Testis (tissue), 2 donors: ENCODE measurements at regions not wholly inside any gene's neighbourhood (a gene's known extent, or its start where the extent isn't known, plus 50 kb on each side); places are given as distances from the start of the nearest gene placed in this dataset.

Experiments
- DNase-seq: peaks from one replicate; pipeline ENCODE4 v3.0.0-alpha.2; 2019
- H3K27ac ChIP-seq, 2 donors: fragments of 200-600 bp; sonication (generic); one replicate each; pipeline ENCODE4 v1.5.1; 2019
- H3K27me3 ChIP-seq: fragments of 200-600 bp; sonication (generic); one replicate; pipeline ENCODE4 v1.5.1; 2019
- H3K36me3 ChIP-seq: fragments of 200-600 bp; sonication (generic); one replicate; pipeline ENCODE4 v1.5.1; 2017; ENCODE audit warnings: low read depth; ENCODE audit errors: missing control alignments
- H3K4me1 ChIP-seq: fragments of 200-600 bp; sonication (generic); one replicate; pipeline ENCODE4 v1.5.1; 2019
- H3K4me3 ChIP-seq, 2 donors: fragments of 200-600 bp; sonication (generic); one replicate each; pipeline ENCODE4 v1.5.1; 2017 to 2019
- H3K9me3 ChIP-seq: fragments of 200-600 bp; sonication (generic); one replicate; pipeline ENCODE4 v1.5.1; 2017
- CTCF ChIP-seq, 3 experiments: fragments of 450-650 bp in 2 of 3; fragments of 200-600 bp in 1 of 3; sonication (generic) in 1 of 3; IDR thresholded peaks; one replicate each; pipeline ENCODE4 v1.5.1; 2016 to 2019; ENCODE audit warnings: antibody characterized with exemption in 3 of 3, mild to moderate bottlenecking in 2 of 3, moderate library complexity in 1 of 3
- POLR2A ChIP-seq: fragments of 450-650 bp; IDR thresholded peaks from one replicate; pipeline ENCODE4 v1.6.1; 2017; ENCODE audit warnings: antibody characterized with exemption, mild to moderate bottlenecking, moderate library complexity
- WGBS, 2 donors: methylation state at CpG; one replicate each; pipeline ENCODE4 v1.1.5; 2018; 5-methylcytosine and 5-hydroxymethylcytosine counted together
- intact Hi-C: fragments of 100-400 bp; cut with DNase I; formaldehyde crosslinking; loops from one replicate; pipeline ENCODE4 v1.15.1; 2023; ENCODE audit warnings: low total_unique reads

- TF ChIP-seq CTCF (IDR thresholded peaks at IDR 0.05): no peak
- TF ChIP-seq POLR2A: no peak
- Histone ChIP-seq H3K4me1 (no peaks in the 10 kb centered on the region), H3K27me3 (no peaks in the 10 kb centered on the region), H3K4me3 (no peak overlapping the region), H3K36me3 (no peaks in the 10 kb centered on the region), H3K9me3 (no peaks in the 10 kb centered on the region), H3K27ac (no peak overlapping the region)
- 77% methylated on average over 9 to 14 of the region's 14 CpGs for WGBS, 2 donors
- intact Hi-C loops: no loop called here
- peak; percentile 21 for DNase-seq
Observed at GRCh38 chr1:181347495-181348390, 135.6 kb upstream of the CACNA1E start.

DNA sequence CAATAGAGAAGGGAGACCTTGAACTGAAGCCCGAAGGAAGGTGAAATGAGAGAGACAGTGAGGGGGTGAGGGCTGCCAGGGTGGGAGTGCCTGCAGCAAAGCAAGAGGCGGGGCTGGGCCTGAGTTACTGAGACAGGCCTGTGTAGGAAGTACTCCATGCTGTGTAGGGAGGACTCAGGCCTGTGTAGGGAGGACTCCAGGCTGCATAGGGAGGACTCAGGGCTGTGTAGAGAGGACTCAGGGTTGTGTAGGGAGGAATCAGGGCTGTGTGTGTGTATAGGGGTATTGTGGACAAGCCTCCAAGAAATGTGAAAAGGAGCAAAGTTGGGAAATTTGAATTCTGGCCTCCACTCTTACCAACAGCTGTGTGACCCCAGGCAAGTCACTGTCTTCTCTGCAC lies 133.8 kb upstream of the CACNA1E start:
- H3K4me3 ChIP-seq: no peak overlapping the region
- H3K27ac ChIP-seq: no peak overlapping the region
- peak; percentile 18 for DNase-seq
- no peaks in the 10 kb centered on the region for H3K4me1 ChIP-seq
- no peak for TF ChIP-seq CTCF (IDR thresholded peaks at IDR 0.05)
- no peak for TF ChIP-seq POLR2A
- intact Hi-C loops: no loop called here
- H3K36me3 ChIP-seq: no peaks in the 10 kb centered on the region
- H3K9me3 ChIP-seq: no peaks in the 10 kb centered on the region
- 53 to 58% methylated on average over 2 of the region's 2 CpGs for WGBS, 2 donors
- H3K27me3 ChIP-seq: no peaks in the 10 kb centered on the region

DNA sequence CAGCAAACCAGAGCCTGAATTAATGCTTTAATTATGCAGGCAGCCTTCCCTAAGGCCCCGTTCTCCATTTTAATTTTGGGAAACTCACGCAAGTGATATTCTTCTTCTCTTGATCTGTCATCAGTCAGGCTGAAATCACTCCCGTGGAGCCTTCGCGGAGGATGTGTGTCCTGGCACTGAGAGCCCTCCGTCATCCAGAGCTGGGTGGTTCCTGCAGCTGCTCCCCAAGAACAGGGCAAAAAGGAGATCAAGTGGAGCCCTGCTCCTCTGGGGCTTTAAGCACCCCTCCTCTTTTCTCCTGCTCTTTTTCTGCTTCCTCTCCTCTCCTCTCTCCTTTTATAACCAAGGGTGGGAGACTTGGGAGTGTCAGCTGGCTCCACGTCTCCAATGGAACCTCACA lies 133.2 kb upstream of the CACNA1E start:
- 80 to 87% methylated on average over 7 of the region's 7 CpGs for WGBS, 2 donors
- H3K36me3 ChIP-seq: no peaks in the 10 kb centered on the region
- no peak overlapping the region for H3K4me3 ChIP-seq
- no peaks in the 10 kb centered on the region for H3K9me3 ChIP-seq
- no peak for DNase-seq
- intact Hi-C loops: no loop called here
- TF ChIP-seq POLR2A (no peak), CTCF (IDR thresholded peaks at IDR 0.05) (no peak)
- H3K27me3 ChIP-seq: no peaks in the 10 kb centered on the region
- no peaks in the 10 kb centered on the region for H3K4me1 ChIP-seq
- no peak overlapping the region for H3K27ac ChIP-seq

DNA sequence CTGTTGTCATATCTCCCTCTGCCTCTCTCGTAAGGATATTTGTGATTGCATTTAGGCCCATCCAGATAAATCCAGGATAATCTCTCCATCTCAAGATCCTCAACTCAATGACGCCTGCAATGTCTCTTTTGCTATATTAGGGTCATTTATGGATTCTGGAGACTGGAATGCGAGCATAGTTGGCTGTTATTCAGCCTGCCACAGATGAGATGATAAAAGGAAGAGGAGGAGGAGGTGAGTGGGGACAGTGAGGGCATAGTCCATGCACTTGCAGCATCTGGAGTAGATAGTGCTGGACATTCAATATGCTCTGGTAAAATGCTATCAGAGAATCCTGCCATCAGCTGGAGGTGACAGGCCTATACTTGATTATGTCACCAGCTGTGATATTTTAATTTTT lies 131.6 kb upstream of the CACNA1E start:
- WGBS, 2 donors: 91 to 93% methylated on average over 3 of the region's 3 CpGs
- no peak overlapping the region for H3K4me3 ChIP-seq
- intact Hi-C loops: no loop called here
- no peaks in the 10 kb centered on the region for H3K27me3 ChIP-seq
- no peak for DNase-seq
- H3K27ac ChIP-seq: no peak overlapping the region
- H3K36me3 ChIP-seq: no peaks in the 10 kb centered on the region
- H3K9me3 ChIP-seq: no peaks in the 10 kb centered on the region
- TF ChIP-seq CTCF (IDR thresholded peaks at IDR 0.05) (no peak), POLR2A (no peak)
- no peaks in the 10 kb centered on the region for H3K4me1 ChIP-seq

- H3K27me3 ChIP-seq: no peaks in the 10 kb centered on the region
- intact Hi-C loops: no loop called here
- no peaks in the 10 kb centered on the region for H3K4me1 ChIP-seq
- no peaks in the 10 kb centered on the region for H3K36me3 ChIP-seq
- no peak for TF ChIP-seq CTCF (IDR thresholded peaks at IDR 0.05)
- TF ChIP-seq POLR2A: no peak
- H3K9me3 ChIP-seq: no peaks in the 10 kb centered on the region
- H3K4me3 ChIP-seq: no peak overlapping the region
- WGBS, 2 donors: 94 to 96% methylated on average over 4 of the region's 4 CpGs
- no peak overlapping the region for H3K27ac ChIP-seq
- no peak for DNase-seq
Observed at GRCh38 chr1:181352695-181353094, 130.6 kb upstream of the CACNA1E start.
